Esophagus muscularis mucosa (tissue), 4 donors: ENCODE measurements at regions not wholly inside any gene's neighbourhood (a gene's known extent, or its start where the extent isn't known, plus 50 kb on each side); places are given as distances from the start of the nearest gene placed in this dataset.

ENCODE experiments used
- EP300 ChIP-seq: sonication (generic); formaldehyde crosslinking; IDR thresholded peaks from one replicate; pipeline ENCODE4 v1.6.1; 2017; ENCODE audit warnings: antibody characterized with exemption
- POLR2AphosphoS5 ChIP-seq, 2 donors: sonication (generic); formaldehyde crosslinking; IDR thresholded peaks; one replicate each; pipeline ENCODE4 v1.6.1; 2017; ENCODE audit warnings: antibody characterized with exemption in 2 of 2
- TF ChIP-seq, protein P1 (sequence below), 3 experiments: fragments of 200-600 bp in 2 of 3; fragments of 450-650 bp in 1 of 3; sonication (generic) in 2 of 3; IDR thresholded peaks; one replicate each; pipeline ENCODE4 v1.5.1; 2017 to 2019; ENCODE audit warnings: antibody characterized with exemption in 3 of 3, mild to moderate bottlenecking in 2 of 3, moderate library complexity in 1 of 3

DNA sequence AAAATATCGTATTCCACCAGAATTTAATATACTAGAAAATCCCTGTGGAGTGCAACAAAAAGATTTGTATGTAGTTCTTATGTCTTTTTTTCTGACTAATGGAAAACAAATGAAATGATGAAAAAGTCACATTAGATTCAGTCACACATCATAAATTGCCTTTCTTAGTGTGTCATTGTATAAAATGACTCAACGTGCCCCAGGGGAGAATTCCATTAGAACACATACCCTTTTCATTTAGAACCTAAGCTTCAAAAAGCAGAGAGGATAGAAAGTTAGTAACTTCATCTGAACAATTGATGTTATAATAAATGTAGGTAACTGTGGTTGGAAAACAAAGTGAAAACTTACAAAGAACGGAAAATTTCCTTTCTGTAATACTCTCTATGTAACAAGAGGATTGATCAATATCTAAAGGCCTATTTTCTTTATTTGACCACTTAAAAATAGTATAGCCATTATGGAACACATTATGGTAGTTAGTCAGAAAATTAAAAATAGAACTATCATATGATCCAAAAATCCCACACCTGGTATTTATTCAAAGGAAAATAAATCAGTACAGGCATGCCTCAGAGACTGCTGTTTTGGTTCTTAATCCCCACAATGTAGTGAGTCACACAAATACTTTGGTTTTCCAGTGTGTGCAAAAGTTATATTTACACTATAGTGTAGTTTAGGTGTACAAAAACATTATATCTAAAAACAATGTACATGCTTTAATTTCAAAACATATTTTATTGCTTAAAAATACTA, 1016.1 kb downstream of the KCNT2 start:
- TF ChIP-seq EP300 (no peak), POLR2AphosphoS5 (IDR thresholded peaks at IDR 0.05) (no peak)
- TF ChIP-seq, protein P1, sequence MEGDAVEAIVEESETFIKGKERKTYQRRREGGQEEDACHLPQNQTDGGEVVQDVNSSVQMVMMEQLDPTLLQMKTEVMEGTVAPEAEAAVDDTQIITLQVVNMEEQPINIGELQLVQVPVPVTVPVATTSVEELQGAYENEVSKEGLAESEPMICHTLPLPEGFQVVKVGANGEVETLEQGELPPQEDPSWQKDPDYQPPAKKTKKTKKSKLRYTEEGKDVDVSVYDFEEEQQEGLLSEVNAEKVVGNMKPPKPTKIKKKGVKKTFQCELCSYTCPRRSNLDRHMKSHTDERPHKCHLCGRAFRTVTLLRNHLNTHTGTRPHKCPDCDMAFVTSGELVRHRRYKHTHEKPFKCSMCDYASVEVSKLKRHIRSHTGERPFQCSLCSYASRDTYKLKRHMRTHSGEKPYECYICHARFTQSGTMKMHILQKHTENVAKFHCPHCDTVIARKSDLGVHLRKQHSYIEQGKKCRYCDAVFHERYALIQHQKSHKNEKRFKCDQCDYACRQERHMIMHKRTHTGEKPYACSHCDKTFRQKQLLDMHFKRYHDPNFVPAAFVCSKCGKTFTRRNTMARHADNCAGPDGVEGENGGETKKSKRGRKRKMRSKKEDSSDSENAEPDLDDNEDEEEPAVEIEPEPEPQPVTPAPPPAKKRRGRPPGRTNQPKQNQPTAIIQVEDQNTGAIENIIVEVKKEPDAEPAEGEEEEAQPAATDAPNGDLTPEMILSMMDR (IDR thresholded peaks at IDR 0.05): no peak
